Stimulated activated CD4-positive, alpha-beta T cell treated with anti-CD3 and anti-CD28 coated beads, Interleukin-15, amount 100 ng/mL, for 48 hours (primary cell): ENCODE measurements at regions not wholly inside any gene's neighbourhood (a gene's known extent, or its start where the extent isn't known, plus 50 kb on each side); places are given as distances from the start of the nearest gene placed in this dataset.

Experiments
- DNase-seq, 2 donors: peaks; one replicate each; pipeline ENCODE4 v3.0.0-alpha.2; 2020; ENCODE audit warnings: low read depth in 2 of 2

GRCh38 chr11:109804911-109805310 lies 288.3 kb upstream of the ZC3H12C start:
- no peak for DNase-seq

DNA sequence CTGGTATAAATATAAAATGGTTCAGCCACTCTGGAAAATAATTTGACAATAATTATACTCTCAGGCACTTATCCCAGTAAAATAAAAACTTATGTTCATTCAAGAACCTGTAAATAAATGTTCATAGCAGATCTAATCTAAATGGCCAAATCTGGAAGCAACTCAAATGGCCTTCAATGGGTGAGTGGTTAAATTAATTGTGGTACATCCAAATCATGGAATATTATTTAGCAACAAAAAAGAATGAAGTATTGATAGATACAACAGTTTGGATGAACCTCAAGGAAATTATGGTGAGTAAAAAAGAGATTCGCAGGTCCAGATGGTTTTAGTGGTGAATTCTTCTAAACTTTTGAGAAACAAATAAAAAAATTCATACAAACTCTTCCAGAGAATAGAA lies 287.0 kb upstream of the ZC3H12C start:
- DNase-seq, result no peak

DNA sequence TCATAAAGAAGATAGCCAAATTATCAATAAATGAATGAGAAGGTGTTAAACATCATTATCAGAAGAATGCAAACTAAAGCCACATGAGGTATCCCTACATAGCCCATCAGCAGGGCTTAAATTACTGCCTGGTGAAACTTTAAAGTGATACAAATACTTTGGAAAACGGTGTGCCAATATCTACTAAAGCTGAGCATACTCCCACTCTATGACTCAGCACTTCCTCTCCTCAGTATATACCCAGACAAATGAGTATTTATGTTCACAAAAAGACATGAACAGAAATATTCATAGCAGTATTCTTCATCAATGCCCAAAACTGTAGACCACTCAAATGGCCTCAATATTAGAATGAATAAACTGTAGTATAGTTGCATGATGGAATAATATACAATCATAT lies 284.6 kb upstream of the ZC3H12C start:
- DNase-seq, result no peak

GRCh38 chr11:109814824-109815223 lies 278.4 kb upstream of the ZC3H12C start:
- no peak for DNase-seq

DNA sequence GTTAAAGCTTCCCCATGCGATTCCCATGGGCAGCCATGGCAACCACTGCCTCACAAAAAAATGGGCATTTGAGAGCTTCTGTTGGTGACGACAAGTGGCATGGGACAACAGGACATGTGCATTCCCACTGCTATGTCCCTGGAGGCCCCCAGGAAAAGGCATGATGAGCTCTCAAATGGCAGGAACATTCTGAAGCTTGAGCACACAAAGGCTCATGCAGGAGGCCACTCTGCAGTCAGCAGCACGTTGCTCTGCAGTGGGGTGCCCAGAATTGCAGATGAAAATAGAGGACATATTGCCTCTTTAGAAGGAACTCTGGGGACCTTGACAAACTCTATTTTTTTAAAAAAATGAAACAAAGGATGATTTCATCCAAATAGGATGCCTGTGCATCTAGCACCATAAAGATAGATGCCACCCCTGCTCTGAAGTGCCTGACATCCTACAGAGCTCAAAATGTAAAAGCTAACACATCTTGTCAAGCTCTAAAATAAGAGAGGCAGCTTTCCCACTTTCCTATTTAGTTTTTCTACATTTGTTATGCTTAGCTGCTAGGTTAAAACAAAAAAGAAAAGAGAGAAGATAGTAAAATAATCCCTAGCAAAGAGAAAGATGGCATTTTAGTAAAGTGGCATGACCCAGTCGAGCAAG lies 277.6 kb upstream of the ZC3H12C start:
- DNase-seq, result no peak

DNA sequence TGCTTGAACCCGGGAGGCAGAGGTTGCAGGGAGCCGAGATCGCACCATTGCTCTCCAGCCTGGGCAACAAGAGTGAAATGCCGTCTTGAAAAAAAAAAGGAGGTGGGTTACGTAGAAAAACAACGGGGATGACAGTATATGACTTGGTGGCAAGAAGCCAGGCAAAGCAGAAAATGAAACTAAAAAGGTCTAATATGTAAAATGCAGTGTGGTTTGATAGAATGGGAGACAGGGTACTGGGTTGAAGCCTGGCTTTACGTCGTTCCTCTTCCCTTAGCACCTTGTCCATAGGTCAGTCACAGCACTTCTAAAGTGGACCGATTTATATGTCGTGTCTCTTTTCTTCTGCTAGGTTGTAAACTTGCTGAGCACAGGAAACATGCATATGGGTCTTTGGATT lies 274.9 kb upstream of the ZC3H12C start:
- no peak for DNase-seq

GRCh38 chr11:109819410-109819809 lies 273.8 kb upstream of the ZC3H12C start:
- DNase-seq, result no peak

GRCh38 chr11:109821511-109821910 lies 271.7 kb upstream of the ZC3H12C start:
- DNase-seq, result no peak

GRCh38 chr11:109822436-109823102 lies 270.6 kb upstream of the ZC3H12C start:
- no peak for DNase-seq

DNA sequence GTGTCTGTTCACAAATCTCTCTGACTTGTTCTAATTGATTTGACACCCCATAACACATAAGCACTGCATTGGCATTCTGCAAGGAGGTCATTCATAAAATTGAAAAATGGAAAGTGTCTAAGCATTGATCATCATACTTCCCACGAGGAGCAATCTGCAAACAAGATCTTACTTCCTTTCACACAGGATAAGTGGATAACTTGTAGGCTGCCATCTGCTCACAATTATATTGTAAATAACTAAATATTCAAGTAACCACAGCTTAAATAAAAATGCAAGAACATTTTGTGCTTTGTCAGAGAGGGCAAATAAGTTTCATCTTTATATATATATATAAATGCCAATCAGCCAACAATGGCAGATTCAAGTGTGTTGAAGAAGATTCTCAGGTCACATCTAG lies 264.8 kb upstream of the ZC3H12C start:
- no peak for DNase-seq

GRCh38 chr11:109838026-109838425 lies 255.2 kb upstream of the ZC3H12C start:
- no peak for DNase-seq

GRCh38 chr11:109845437-109845836 lies 247.8 kb upstream of the ZC3H12C start:
- no peak for DNase-seq

DNA sequence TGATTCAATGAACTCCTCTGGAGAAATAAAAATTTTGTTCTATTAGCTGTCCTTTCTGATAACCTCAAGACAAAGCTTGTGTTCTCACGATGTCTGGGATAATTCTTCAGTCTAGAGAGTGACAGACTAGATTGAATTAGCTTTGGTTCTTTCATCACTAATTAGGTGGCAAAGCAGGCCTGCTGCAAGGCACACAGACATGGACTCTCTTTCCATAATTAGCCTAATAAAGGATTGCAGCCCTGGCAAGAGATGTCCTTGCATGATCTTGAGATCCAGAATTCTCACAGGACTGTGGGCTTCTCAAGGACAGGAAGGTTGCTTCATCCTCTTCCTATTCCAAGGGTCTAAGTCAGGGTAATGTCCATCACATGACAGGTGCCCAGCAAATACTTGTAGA lies 245.6 kb upstream of the ZC3H12C start:
- no peak for DNase-seq

GRCh38 chr11:109849051-109849450 lies 244.1 kb upstream of the ZC3H12C start:
- DNase-seq, result no peak

DNA sequence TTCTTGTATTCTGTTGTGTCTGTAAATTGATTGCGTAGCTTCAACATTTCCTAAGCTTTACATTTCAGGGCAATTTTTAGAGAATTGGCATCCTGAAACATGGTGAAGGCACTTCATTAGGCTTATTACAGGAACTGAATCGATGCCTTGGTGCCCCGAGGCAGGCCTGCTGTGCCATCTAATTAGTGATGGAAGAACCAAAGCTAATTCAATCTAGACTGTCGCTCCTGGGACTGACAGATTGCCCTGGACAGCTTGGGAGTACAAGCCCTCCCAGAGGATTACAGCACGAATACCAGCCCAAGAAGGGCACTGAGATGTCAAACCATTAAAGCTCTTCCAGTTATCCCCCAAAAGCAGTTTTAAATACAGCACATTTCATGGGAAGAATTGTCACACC lies 243.2 kb upstream of the ZC3H12C start:
- no peak for DNase-seq

DNA sequence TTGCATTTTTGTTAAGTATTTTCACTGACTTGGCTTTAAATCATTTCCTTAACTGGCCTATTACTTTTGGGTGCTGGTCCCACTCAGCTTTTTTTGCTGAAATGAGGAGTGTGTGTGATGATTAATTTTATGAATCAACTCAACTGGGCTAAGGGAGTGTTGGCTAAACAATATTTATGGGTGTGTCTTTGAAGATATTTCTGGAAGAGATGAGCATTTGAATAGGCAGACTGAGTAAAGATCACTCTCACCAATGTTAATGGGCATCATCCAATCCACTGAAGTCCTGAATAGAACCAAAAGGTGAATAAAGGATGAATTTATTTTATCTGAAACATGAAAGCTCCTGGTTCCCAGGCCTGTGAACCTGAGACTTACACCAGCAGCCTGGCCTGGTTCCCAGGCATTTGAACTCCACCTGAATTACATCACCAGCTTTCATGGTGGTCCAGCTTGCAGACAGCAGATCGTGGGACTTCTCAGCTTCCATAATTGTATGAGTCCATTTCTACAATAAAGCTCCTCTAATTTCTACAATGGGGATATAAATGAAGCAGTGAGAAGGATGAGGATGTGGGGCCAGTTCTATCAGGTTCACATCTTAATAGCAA lies 241.3 kb upstream of the ZC3H12C start:
- no peak for DNase-seq

GRCh38 chr11:109853156-109853776 lies 239.9 kb upstream of the ZC3H12C start:
- no peak for DNase-seq

DNA sequence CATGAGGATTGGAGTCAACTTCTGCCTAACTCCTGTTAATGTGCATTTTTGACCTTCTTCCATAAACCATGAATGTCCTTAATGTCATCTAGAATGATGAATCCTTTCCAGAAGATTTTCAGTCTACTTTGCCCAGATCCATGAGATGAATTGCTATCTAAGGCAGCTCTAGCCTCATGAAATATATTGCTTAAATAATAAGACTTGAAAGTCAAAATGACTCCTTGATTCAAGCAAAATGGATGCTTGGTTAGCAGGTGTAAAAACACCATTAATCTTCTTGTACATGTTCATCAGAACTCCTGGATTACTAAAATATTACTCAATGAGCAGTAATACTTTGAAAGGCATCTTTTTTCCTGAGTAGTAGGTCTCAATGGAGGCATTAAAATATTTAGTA lies 238.5 kb upstream of the ZC3H12C start:
- DNase-seq, result no peak

- no peak for DNase-seq
These were observed 236.3 kb upstream of the ZC3H12C start for GRCh38 chr11:109856928-109857327.

DNA sequence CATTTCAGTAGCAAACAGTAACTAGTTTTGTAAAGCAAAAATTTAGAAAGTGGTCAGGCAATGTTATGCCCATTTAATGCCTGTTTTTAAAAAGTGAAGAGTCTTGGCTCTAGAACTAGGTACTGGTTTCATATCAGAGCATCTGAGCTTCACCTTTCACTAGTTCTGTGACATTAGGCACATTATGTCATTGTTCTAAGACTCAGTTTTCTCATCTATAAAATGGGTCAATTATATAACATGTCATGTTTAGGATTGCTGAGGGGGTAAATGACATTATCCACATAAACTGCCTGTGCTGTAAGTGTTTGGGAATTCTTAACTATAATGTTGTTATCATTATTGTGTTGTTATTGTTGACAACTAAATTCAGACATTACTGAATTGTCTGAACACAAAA lies 235.6 kb upstream of the ZC3H12C start:
- DNase-seq, result no peak

DNA sequence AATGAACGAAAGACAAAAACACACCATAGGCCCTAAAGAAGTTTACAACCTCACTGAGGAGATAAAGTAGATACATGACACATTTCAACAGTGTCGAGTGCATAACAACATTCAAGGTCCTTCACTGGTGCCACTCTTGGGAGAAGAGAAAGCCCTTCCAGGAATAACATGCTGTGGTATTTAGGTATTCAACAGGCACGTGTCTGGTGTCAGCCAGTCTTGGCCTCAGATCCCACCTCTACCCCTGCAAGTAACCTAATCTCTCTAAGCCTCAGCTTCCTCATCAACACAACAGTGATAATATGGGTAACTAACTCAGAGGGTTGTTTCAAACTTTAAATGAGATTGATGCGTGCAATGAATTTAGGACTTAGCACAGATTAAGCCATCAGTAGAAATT lies 235.0 kb upstream of the ZC3H12C start:
- no peak for DNase-seq

DNA sequence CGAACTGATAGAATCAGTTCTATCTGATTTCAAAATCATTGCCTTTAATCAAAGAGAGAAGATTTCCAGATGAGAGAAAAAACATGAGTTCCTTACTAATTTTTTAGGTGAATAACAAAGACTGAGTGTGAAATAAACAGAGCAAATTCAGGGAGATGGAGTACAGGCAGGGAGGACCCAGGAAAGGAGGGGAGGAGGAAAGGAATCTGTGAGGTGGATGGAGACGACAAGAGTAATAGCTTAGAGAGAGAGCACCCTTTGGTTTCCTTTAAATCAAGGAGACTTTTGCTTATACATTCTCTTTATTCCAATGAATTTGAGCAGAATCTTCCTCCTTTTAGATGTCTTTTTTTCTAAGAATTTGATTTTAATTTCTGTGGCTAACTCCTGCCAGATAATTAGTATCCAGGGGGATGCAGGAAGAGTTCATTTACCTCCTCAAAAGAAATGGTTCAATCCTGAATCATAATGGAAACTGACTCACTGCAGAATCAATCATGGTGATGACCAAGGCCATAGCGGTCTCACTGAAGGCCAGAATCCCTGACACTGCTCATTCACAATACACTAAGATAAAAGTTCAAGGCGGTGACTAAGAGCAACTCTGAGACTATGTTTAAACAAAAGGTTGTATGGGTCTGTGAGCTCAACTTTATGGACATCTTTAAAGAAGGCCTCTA lies 234.0 kb upstream of the ZC3H12C start:
- DNase-seq, result no peak
